M059J (cell line): ENCODE measurements at regions not wholly inside any gene's neighbourhood (a gene's known extent, or its start where the extent isn't known, plus 50 kb on each side); places are given as distances from the start of the nearest gene placed in this dataset.

Experiments
- DNase-seq: peaks from one replicate; pipeline ENCODE4 v3.0.0-alpha.2; 2012; ENCODE audit warnings: low read depth

DNA sequence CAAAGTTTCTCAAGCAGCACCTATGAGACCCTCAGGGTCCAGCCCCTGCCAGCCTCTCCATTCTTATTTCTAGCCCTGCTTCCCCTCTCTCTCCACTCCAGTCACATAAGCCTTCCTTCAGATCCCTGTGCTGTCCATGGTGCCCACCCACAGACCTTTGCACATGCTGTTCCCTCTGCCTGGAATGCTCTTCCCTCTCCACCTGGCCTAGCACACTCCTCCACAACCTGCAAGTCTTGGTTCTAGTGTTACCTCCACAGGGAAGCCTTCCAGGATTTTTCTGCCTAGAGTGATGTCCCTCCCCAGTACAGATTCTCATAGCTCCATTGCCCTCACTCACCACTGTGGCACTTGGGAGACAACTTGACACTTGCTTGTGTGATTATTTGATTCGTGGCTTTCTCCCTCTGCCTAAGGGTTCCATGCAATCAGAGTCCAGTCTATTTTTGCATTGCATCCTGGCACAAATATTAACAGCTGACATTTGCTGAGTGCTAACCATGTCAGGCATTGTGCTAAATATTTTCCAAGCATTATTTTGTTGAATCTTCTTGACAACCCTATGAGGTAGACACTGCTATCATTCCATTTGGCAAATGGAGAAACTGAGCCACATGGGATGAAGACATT lies 127.3 kb downstream of the SYF2 start:
- no peak for DNase-seq

DNA sequence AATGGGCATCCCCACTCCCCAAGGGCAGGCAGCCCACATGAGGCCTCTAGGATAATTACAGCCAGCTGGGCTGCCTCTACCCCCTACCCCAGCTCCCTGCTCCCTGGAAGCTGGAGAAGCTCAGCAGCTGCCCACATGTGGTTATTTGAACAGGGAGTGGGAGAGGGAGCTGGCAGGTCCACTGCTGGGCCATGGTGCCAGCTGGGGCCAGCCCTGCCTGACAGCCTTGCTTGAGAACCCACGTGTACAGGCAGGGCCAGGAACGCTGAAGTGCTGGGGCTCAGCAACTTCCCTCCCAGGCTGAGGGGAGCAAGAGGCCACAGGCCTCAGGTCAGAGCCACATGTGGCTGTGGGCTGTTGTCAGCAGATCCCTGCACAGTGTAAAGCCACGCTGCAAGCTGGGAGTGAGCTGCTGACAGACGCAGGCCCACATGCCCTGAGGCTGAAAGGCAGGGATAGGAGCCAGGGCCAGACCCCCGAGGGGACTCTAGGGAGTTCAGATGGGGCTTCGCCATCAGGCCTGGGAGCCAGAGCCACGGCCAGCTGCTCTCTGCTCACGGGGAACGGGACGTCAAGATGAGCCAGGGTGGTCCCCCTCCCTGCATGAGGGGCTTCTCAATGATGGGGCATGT lies 129.0 kb downstream of the SYF2 start:
- DNase-seq = no peak

DNA sequence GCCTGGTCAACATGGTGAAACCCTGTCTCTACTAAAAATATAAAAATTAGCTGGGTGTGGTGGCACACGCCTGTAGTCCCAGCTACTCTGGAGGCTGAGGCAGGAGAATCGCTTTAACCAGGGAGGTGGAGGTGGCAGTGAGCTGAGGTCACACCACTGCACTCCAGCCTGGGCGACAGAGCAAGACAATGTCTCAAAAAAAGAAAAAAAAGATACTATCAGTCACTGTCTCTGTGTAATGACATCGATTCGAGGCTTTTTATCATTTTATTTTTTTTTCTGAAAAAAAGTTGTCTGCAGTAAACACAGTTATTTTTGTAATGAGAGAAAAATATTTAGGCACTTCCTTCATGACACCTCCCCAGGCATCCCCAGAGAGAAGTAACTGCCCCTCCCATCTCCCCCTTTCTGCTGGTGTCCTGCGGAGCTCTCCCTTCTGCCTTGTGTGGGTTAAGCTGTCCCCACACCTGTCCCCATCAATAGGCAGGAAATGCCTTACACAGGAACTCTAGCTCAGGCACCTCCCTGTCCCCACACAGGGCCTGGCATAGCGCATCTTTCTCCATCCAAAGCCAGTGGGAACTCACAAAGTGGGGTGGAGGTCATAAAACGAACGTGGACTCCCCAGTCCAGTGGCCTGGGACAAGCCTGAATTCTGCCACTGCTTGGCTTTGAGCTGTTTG lies 132.0 kb downstream of the SYF2 start:
- DNase-seq = no peak

DNA sequence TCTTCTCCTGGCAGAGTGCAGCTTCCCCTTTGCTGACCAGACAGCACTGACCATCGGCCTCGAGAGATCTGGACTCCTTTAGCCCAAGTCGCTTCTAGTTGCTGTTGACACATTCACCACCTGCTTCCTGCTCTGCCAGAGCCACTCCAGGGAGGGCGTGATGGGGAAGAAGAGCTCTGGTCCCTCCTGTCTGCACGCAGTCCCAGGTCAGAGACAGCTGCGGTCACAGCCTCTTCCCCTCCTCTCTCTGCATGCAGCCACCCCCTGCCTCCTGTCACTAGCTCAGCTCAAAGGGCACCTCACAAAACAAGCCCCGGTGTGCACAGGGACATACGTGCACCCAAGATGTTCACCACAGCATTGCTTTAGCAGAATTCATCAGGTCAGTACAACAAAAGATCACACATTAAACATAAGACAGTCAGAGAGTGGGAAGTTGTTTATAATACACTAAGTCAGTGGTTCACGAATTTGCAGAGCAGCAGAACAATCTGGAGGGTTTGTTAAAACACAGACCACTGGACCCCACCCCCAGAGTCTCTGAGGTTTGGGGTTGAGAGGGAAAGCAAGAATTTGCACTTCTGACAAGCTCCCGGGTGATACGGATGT lies 132.9 kb downstream of the SYF2 start:
- DNase-seq = no peak

DNA sequence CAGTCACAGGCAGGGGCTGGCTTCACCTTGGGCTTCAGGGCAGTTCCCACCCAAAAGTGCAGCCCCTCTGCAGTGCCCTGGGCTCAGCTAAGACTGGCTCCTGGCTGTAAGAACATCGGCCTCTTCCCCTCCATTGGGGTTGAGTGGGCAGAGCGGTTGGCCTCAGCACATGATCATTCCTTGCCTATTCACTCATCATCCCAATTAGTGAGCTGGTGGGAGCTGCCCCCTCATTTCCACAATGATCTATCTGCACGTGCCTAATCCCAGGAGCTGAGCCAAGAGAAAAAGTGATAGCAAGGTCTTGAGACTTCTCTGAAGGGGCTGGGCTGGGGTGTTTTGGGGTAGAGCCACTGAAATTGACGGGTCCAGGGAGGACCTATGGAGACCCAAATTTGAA lies 133.6 kb downstream of the SYF2 start:
- DNase-seq = no peak

DNA sequence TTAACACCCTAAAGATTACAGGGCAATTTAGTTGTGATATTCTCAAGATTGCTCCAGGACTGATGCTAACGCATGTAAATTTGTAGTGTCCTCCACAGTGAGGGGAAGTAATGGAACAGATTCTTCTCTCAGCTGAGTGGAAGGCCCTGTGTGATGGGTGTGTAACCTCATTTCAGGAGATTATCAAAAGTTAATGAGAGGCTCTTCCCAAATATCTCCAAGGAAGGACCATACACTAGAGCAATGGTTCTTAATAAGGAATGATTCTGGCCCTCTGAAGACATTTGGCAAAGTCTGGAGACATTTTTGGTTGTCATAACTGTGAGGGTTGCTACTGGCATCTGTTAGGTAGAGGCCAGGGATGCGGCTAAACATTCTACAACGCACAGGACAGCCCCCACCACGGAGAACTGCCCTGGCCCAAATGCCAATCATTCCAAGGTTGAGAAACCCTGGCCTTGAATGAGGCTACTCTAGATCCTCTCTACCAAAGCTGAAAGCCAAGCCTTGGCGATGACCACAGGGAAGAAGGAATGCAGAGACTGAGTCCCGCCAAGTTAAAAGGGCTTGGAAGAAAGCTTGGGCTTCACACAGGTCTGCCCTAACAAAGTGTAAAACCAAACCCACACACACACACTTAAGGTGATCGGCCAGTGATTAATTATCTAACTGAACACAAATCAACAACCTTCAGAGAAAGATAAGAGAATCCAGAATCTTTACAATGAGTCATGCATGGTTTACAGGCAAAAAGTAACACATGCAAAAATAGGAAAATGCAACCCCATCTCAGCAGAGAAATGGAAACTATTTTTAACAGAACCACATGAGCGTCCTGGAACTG lies 135.8 kb downstream of the SYF2 start:
- peak; percentile 34 for DNase-seq

DNA sequence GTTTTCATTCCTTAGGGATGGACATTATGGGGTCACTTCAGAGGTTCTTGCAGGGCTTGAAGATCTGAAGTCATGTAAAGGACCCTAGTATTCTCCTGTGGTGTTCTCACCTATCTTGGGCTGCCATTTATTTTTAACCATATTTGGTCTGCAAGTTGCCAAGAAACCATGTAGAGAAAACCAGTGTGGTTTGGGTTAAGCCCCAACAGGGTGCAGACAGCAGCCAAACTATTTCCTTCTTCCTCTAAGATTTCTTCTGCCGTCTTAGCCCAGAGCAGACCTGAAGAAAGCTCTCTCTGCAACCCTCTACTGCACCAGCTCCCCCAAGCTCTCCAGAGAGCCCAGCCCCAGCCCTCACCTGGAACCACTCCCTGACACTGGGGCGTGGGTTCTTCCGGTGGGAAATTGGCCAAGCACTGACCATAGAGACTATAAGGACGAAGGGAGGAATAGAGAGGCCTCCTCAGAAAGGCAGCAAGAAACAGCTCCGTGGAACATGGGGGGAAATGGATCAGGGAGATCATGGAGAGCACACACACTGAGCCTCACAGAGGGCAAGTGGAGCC lies 136.6 kb downstream of the SYF2 start:
- DNase-seq = no peak

DNA sequence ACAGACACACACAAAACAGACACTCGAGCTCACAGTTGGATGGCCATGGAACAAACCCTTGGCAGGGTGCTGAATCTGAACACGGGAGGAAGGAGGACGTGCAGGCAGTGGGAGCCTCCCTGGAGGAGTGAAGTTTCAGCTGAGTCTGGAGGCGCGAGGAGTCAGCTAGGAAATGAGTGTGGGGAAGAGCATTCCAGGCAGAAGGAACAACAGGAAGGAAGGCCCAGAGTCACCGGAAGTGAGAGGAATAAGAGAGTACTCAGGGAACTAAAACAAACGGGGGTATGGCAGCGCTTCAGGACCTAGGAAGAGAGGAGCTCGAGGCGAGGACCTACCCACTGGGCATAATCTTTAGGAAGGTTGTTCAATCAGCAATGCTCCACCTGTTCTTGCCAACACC lies 137.3 kb downstream of the SYF2 start:
- no peak for DNase-seq

DNA sequence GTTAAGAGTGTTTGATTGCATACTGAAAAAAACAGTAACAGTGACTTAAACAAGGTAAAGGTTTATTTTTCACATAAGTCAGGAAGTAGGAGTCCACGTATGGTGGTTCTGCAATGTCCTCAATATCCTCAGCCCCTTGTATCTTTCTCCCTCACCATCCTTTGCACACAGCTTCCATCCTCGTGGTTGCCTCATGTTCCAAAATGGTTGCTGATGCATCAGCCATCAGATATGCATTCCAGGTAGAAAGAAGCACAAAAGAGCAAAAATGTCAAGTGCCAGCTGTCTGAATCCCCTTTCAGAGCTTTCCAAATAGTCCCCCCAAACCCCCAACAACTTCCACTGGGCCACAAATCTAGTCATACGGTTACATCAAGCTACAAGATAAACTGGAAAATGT lies 138.1 kb downstream of the SYF2 start:
- DNase-seq = no peak

DNA sequence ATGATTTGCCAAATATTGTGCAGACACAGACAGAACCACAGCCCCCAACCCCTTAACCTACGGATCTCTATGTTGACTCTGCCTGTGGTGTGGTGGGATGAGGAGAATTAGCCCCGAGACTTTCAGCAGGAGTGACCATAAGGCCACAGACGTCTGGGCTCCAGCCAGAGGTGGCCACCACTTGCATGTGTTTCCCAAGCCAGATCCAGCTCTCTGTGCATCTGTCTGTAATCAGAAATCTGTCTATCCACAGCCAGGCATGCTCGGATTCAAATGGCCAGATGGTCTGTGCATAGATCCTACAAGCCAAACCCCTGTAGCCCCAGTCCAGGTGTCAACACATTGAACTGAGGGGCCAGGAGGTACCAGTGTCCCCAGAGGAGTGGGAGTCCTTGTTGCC lies 140.6 kb downstream of the SYF2 start:
- DNase-seq = no peak

DNA sequence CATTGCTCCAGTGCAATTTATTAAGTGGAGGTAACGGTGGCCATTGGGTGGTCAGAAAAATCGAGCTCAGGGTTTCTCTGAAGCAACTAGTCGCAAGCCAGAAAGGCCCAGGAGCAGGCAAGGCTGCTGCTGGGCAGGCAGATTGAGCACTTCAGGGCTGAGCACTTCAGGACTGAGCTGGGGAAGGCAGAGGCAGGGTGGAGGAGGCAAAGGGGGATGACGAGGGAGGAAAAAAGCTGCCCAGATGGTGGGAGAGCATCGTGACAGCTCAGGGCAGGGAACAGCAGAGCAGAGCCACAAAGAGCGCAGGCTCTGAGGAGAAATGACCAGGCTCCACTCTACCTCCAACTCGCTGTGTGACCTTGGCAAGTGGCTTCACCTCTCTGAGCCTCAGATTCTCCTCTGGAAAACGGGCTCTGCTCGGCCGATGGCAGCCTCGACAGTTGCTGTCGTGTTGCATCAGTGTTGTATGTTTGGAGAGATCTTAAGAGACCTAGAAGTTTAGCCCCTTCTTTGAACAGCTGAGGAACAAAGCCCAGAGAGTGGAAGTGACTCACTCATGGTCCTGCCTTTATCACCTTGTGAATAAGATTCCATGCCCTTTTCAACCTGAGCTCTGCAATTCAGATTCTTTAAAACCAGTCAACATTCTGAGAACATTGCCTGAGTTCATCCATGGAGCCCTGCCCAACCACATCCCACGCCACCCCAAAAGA lies 141.4 kb downstream of the SYF2 start:
- DNase-seq = peak; percentile 66

DNA sequence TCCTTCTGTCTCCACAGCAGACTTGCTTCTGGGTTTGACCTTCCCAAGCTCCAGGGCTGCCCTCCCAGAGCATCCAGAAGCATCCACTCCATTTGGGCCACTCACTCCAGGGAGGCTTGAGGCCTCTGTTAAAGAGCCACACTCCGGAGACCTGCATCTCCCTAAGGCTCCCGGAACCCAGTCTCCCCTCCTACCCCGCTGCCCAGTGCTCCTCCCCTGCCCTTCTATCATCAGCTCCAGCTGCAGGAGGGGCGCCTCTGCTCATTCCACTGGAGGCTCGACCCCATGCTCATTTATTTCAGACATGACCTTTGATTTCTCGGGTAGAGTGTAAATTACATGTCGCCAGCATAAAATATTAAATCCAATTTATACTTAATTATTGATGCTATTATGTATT lies 142.5 kb downstream of the SYF2 start:
- no peak for DNase-seq

DNA sequence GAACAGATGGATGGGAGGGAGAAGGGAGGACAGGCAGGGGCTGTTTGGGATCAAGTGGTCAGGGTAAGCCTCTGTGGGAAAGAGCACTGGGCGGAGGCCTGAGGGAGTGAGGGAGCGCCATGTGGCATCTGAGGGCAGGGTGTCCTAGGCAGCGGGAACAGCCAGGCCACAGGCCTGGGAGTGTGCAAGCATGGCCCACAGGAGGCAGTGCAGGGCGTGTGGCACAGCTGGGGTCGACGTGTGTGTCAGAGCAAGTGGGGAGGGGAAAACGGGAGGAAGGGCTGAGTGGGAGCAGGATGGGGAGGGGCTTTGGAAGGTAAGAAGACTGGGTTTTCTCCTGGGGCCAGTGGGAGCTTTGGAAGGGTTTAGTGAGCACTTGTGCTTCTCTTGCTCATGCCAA lies 143.4 kb downstream of the SYF2 start:
- no peak for DNase-seq

DNA sequence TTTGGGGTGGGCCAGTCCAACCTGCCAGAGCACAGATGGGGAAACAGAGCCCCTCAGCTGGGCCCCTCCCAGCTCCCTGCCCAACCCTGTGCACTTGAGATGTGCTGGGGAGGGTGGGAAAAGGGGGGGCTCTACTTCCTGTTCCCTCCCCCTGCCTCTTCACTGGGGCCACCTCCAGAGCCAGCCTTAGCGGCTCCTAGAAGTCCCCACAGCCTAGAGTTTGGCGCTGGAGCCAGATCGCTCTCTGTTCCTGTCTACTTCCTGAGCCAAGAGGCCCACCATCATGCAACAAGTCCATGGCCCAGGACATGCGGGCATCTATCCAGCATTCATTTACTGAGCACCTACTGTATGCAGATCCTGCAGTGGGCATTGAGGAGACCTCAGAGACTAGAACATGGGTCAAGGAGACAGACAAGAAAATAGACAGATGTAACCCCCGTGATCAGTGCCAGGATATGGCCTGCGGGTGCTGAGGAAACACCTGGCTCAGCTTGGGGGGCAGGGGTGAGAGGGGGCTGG lies 144.1 kb downstream of the SYF2 start:
- no peak for DNase-seq

DNA sequence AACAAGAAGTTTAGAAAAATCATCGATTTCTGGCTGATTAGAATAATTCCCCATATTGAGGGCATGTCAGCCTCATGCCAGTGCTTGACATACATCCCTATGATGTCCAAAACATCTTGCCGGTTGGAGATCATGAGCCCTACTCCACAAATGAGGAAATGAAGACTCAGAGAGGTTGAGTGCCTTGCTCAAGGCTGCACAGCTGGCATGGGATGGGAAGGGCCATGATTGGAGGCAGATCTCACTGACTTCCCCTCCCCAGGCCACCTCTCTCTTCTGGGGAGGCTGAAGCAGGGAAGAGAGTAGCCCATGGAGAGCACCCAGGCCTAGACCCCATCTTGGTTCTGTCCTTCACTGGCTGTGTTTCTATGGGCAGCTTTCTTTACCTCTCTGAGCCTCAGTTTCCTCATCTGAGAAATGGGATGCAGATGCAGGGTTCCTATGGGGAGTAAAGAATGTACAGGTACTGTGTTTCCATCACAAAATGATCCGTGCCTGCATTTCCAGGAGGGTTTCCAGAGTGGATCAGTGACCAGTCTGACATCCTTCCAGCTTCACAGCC lies 145.7 kb downstream of the SYF2 start:
- DNase-seq = no peak

DNA sequence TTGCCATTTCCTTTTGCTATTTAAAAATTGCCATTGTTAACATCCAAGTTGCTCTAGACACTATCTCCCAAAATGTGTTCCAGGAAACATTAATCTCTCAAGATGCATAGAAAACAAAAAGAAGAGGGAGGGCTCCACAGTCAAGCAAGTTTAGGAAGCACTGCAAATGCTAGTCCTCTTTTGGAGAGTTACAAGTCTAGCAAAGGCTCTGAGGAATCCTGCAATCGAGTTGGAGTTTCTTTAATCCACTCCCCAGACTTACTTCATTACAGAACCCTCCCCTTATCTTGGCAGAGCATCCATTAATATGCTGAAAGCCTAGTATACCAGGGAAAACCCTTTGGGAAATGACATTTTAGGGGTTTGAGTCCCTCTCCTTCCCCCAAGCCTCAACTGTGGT lies 147.9 kb downstream of the SYF2 start:
- DNase-seq = no peak

DNA sequence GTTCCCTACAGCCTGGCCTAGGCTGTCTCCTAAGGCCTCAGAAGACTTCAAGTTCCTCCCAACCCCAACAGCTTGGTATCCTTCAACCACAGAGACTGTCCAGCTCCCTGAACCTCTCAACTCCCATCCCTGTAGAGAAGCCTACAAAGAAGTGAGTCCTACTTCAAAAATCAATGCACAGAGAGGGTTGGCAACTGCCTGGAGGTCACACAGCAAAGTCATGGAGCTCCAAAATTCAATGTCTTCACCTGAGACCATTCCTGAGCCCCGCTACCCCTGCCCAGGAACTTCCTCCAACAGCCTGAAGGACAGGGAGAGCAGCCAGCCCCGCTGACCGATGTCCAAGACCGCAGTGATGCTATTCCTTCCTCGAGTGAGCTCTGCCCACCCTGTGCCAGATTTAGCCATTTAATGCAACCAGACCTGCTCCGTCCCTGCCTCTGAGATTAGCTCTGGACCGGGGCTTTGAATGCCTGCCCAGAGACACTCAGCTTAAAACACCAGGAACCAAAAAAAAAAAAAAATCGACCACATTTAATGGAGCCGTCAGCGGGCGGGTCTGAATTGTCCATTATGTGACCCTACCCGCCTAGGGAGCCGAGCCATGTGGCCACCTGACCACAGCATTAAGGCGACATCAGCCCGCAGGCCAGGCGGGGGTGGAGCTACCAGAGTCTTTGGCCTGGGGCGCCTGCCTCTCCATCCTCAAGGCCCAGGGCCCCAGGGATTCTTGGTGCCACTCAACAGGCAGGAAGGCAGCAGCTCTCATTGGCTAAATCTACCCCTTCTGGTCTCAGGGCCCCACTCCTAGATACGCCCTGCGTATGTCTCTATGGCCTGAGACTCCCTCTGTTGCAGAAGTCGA lies 148.6 kb downstream of the SYF2 start:
- no peak for DNase-seq

DNA sequence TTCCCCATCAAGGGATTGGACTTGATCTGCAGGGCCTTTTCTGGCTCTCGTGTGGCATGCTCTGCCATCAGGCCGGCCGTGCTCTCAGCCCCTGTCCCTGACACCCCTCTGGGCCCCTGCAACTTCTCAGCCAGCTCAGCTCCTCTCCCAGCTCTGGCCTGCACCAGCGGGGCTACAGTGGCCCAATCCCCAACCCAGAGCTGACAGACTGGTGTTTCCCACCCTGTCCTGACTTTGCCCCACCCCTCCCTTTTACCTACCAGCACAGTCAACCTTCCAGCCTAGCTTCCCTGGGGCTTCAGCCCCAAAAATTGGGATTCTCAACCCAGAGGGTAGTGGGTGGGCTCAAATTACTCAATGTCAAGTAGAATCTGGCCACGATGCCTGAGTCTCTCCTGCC lies 149.3 kb downstream of the SYF2 start:
- DNase-seq = no peak

DNA sequence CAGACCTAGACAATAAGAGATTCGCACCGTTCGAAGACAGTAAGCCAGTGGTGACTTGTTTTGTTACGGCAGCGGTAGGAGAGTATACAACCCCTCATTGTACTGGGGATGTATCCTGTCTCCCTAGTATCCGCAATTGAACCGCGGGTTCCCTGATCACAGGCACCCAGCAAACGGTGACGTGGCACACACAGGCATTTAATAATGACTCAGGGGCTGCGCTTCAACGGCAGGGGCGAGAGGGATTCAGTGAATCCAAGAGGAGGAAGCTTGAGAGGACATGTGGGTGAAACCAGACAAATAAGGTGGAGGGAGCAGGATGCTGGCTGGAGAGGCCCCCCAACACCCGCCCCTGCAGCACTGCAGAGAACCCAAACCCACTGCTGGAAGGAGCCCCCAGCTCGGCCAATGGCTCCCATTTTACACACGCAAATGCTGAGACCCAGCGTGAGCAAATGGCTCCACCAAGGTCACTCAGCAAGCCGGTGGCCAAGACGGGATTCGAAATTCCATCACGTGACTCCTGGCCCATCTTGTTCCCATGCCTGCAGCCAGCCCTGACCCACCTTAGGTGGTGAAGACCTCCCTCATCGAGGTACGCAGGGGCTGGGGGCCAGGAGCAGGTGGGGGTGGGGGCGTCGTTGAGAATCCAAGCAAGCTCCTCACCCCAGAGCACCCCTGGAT lies 149.9 kb downstream of the SYF2 start:
- peak; percentile 78 for DNase-seq
